ENCODE measurements at regions not wholly inside any gene's neighbourhood (a gene's known extent, or its start where the extent isn't known, plus 50 kb on each side); places are given as distances from the start of the nearest gene placed in this dataset.
A peak's percentile ranks its signal among the peaks of the same experiment; 100 is the strongest.

DNA sequence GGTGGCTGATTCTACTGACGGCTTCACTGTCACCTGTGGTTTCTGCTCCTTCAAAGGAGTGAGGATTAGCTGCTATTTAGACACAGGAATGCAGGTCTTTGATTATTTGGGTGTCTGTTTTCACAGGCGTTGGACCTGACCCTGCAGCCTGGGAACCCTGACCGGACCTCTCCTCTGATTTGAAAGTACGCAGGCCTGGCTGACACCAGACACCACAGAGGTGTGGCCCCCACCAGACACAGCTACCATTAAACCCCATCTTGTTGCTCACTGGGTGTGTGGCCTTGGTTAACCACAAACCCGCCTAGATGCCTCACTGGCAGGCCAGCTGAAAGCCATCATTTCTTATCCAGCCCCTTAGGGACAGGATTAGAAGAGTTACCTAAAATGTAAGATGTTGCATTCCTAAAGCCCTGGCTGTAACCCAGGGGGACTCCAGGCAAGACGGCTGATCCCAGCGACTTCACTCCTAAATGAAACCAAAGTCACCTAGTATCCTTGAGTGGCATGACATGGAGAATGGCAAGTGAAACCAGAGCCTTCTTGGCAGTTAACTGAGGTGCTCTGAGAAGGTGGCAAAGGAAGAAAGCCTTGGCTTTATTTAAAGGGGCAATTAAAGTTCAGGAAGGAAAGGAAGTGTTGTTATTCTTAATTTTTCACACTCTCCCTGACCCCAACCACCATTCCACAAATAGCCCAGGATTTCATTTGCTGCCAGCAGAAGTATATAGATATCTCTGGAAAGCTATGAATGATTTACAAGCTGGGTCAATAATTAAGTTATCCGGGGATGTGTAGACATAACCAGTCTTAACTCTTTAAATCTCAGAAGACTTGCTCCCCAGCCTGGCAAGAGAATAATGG, 169.9 kb downstream of the QRSL1 start:
- H3K27me3 Mint-ChIP-seq: peaks cover 12% of the 10 kb centered on the region
- no peaks in the 10 kb centered on the region for H3K4me1 Mint-ChIP-seq (ENCODE audit: low read depth)
- ChIA-PET POLR2A (no interaction called here), CTCF (no interaction called here)
- no peak for DNase-seq
- H3K27ac Mint-ChIP-seq: no peak overlapping the region
- intact Hi-C loops (cut with micrococcal nuclease): no loop called here
- no peak overlapping the region for H3K4me3 Mint-ChIP-seq
- no peaks in the 10 kb centered on the region for H3K9me3 Mint-ChIP-seq
- no peaks in the 10 kb centered on the region for H3K36me3 Mint-ChIP-seq

DNA sequence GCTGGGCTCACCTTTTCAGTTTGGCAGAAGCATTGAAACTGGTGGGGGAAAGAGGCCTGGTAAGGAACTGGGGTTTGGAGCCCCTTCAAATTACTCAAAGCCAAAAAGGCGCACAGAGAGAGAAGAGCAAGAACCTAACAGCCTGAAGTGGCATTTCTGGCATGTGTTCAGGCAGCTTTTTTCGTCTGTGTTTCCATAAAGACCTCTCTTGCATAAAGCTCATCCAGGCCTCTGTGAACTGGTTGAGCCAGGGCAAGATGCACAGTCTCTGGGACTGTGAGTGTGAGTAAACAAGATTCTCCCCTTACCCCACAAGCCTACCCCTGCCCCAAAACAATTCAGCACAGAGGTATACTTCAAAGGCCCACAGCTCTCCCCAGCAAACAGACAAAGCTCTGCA, 167.8 kb downstream of the QRSL1 start:
- DNase-seq: no peak
- Mint-ChIP-seq H3K36me3 (no peaks in the 10 kb centered on the region), H3K9me3 (no peaks in the 10 kb centered on the region), H3K27me3 (peaks cover 12% of the 10 kb centered on the region), H3K4me3 (no peak overlapping the region), H3K27ac (no peak overlapping the region), H3K4me1 (ENCODE audit: low read depth) (no peaks in the 10 kb centered on the region)
- CTCF ChIA-PET: no interaction called here
- intact Hi-C loops (cut with micrococcal nuclease): no loop called here
- POLR2A ChIA-PET: no interaction called here

DNA sequence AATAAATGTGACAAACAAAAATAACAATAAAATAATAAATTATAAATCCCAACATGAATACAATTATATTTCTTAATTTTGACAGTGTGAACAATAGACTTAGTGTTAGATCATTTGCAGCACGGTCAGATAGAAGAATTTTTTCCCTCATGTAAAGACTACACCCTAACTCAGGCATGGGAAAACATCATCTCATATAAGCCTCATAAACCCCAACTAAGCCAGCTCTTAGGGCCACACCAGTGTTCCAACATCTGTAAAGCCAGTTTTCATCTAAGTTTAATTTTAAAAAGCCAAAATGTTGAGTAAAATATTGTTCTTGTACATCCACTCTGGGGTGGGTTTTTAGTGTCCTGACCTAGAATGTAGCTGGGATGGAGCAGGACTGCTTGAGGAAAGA, 167.4 kb downstream of the QRSL1 start:
- peaks cover 12% of the 10 kb centered on the region for H3K27me3 Mint-ChIP-seq
- intact Hi-C loops (cut with micrococcal nuclease): no loop called here
- H3K4me1 Mint-ChIP-seq (ENCODE audit: low read depth): no peaks in the 10 kb centered on the region
- no peaks in the 10 kb centered on the region for H3K9me3 Mint-ChIP-seq
- H3K27ac Mint-ChIP-seq: no peak overlapping the region
- DNase-seq: no peak
- no peaks in the 10 kb centered on the region for H3K36me3 Mint-ChIP-seq
- ChIA-PET POLR2A (interaction anchor here (0.7 kb wide), 1 partner anchor 399 kb away, joined by 3 read pairs; no protein-coding TSS in a partner anchor), CTCF (no interaction called here)
- H3K4me3 Mint-ChIP-seq: no peak overlapping the region

DNA sequence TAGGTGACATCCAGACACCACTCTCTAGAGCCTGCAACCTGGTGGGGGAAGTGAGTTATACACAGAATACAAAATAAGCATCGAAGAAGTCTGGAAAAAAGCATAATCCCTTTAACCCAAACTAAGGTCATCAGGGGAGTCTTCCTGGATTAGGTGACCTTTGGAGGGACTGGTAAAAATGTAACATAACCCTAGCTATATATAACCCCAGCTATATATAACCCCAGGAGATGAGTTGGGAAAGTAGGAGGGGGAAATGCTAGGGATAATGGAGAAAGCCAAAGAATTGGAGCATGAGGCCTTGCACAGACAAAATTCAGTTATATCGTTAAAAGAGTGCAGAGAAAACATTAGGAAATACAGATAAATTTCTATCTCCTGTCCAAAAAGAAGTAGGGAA, 164.8 kb downstream of the QRSL1 start:
- POLR2A ChIA-PET: no interaction called here
- intact Hi-C loops (cut with micrococcal nuclease): no loop called here

DNA sequence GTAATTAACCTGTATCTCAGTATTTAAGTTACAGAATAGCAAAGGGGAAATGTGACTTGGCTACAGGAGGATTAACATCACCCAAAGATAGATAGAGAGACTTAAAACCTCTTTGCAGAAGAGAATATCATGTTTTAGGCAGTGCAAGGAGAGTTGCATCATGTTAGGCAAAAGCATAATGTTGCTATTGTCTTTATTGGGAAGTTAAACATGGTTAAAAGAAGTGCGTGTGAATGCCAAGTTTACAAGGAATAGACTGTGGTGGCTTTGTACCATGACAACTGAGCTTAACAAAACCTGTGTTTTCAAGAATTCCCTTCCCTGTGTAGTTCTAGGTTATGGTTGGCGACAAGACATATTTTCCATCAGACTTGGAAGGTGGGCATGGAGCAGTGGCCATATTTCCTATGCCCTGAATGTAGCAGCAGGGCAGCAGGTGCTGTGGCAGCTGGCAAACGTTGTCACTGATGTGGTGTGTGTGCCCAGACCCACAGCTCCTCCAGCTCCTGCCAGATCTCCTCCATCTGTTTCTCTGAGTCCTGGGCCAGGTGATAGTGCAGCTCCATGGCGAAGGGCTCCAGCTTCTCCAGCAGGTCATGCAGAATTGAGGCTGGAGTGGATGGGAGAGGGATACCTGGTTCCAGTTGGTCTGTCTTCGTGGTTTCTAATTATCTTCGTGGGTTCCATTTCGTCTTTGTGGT, 163.3 kb downstream of the QRSL1 start:
- no peaks in the 10 kb centered on the region for H3K36me3 Mint-ChIP-seq
- H3K4me1 Mint-ChIP-seq (ENCODE audit: low read depth): no peaks in the 10 kb centered on the region
- peaks cover 9% of the 10 kb centered on the region for H3K27me3 Mint-ChIP-seq
- no peak overlapping the region for H3K27ac Mint-ChIP-seq
- POLR2A ChIA-PET: interaction anchor here (0.6 kb wide), 1 partner anchor 45 kb away, joined by 3 read pairs; no protein-coding TSS in a partner anchor
- DNase-seq: no peak
- H3K4me3 Mint-ChIP-seq: no peak overlapping the region
- CTCF ChIA-PET: interaction anchor here (0.9 kb wide), 1 partner anchor 186 kb away, joined by 3 read pairs; no protein-coding TSS in a partner anchor
- intact Hi-C loops (cut with micrococcal nuclease): no loop called here
- no peaks in the 10 kb centered on the region for H3K9me3 Mint-ChIP-seq

More for the DNA sequence above, 164.8 kb downstream of the QRSL1 start:
- no peaks in the 10 kb centered on the region for H3K9me3 Mint-ChIP-seq
- H3K27ac Mint-ChIP-seq: no peak overlapping the region
- peaks cover 12% of the 10 kb centered on the region for H3K27me3 Mint-ChIP-seq
- no peak overlapping the region for H3K4me3 Mint-ChIP-seq
- no peaks in the 10 kb centered on the region for H3K36me3 Mint-ChIP-seq
- no peaks in the 10 kb centered on the region for H3K4me1 Mint-ChIP-seq (ENCODE audit: low read depth)
- CTCF ChIA-PET: no interaction called here
- no peak for DNase-seq

DNA sequence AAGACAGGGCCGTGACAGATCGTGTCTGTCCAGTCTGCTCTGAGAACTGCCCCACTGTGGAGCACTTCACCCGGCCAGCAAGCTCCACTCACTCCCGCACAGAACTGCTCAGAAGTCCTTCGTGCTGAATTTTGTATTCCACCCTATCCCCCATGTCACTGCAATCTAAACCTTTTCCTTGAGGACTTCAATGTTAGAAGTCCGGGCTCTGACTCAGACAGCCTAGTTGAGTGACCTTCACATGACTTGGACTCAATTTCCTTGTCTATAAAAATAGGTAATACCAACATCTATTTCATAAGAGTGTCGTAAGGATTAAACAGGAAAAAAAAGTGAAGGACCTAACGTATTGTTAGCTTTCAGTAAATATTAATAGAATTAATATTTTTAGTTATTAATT, 161.6 kb downstream of the QRSL1 start:
- no peak overlapping the region for H3K4me3 Mint-ChIP-seq
- H3K9me3 Mint-ChIP-seq: no peaks in the 10 kb centered on the region
- H3K36me3 Mint-ChIP-seq: no peaks in the 10 kb centered on the region
- CTCF ChIA-PET: no interaction called here
- POLR2A ChIA-PET: no interaction called here
- intact Hi-C loops (cut with micrococcal nuclease): no loop called here
- no peak overlapping the region for H3K27ac Mint-ChIP-seq
- no peak for DNase-seq
- H3K4me1 Mint-ChIP-seq (ENCODE audit: low read depth): no peaks in the 10 kb centered on the region
- peaks cover 7% of the 10 kb centered on the region for H3K27me3 Mint-ChIP-seq

DNA sequence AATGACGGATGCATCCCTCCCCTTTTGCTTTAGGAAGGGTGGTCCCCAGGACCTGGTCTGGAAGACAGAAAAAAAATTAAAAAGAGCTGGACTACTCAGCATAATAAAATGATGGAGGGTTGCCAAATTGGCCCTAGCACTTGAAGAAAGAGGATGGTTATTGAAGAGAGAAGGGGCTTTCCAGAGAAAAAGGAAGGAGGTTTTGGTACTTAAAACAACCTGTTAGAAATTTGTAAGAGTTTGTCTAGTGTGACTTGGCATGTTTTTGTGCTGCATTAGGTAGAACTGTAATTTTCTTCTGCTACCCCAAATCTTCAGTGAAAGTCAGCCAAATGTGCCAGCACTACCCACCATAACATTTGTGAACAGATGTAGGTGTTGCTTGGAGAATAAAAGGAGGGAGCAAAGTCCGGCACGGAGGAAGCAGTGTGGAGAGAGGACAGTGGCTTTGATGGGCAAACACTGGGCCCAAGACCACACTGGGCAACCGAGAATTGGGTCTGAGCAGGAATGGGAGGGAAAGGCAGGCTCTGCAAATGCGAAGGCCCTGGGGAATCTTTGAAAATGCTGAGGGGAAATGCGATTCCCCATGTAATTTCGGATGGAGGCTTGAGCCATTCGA, 160.9 kb downstream of the QRSL1 start:
- H3K27ac Mint-ChIP-seq: no peak overlapping the region
- DNase-seq: no peak
- H3K9me3 Mint-ChIP-seq: no peaks in the 10 kb centered on the region
- intact Hi-C loops (cut with micrococcal nuclease): no loop called here
- CTCF ChIA-PET: no interaction called here
- no peaks in the 10 kb centered on the region for H3K36me3 Mint-ChIP-seq
- H3K27me3 Mint-ChIP-seq: peaks cover 5% of the 10 kb centered on the region
- POLR2A ChIA-PET: no interaction called here
- no peak overlapping the region for H3K4me3 Mint-ChIP-seq
- no peaks in the 10 kb centered on the region for H3K4me1 Mint-ChIP-seq (ENCODE audit: low read depth)

DNA sequence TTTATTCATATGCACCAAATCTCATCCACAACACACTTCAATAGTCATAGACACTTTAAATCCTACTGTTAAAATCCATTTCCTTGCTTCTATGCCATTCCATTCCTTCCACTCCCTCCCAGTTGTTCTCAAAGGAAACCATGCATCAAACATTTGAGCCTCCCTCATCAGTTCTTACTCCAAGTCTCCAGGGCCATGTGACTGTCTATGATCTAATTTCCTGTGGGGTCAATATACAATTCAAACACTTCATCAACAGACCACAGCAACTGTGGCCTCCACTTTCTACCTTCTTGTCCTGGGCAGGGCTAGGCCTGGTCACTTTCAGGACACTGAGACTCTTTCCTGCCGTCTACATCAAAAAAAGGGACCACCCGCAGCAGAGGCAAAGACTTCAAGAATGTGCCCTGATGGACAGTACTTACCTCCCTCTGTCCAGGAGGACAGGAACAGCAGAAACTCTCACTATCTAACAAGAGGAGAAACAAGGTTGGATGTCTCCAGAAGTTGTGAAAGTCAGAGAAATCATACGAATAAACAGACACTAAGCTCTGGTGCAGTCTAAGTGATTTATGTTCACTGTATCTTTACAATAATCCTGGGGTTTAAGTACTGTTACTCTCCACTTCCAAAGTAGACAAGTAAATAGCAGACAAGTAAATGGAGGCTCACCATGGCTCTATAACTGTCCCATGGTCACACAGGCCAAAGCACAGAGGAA, 160.2 kb downstream of the QRSL1 start:
- H3K27me3 Mint-ChIP-seq: peaks cover 2% of the 10 kb centered on the region
- no peaks in the 10 kb centered on the region for H3K9me3 Mint-ChIP-seq
- ChIA-PET CTCF (no interaction called here), POLR2A (no interaction called here)
- intact Hi-C loops (cut with micrococcal nuclease): no loop called here
- no peak for DNase-seq
- H3K27ac Mint-ChIP-seq: no peak overlapping the region
- no peak overlapping the region for H3K4me3 Mint-ChIP-seq
- H3K36me3 Mint-ChIP-seq: no peaks in the 10 kb centered on the region
- H3K4me1 Mint-ChIP-seq (ENCODE audit: low read depth): no peaks in the 10 kb centered on the region

DNA sequence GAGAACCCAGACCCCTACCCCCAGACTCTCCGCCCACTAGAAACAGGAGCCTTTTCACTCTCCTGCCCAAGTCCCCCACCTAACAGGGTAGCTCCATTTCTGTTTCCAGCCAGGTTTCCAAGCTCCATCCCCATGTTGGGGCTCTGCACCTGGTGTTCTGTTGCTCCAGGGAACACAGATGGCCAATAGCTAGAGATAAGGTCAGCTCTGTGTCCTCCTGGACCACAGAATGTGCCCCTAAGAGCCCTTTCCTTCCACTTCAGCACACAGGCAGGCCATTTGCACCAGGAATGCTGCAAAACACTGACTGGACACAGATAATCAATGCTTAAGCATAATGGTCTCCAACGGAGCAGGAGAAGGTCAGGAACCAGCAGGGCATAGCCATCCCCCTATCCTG, 159.4 kb downstream of the QRSL1 start:
- H3K4me3 Mint-ChIP-seq: no peak overlapping the region
- H3K9me3 Mint-ChIP-seq: no peaks in the 10 kb centered on the region
- intact Hi-C loops (cut with micrococcal nuclease): no loop called here
- no peak overlapping the region for H3K27ac Mint-ChIP-seq
- CTCF ChIA-PET: no interaction called here
- no peaks in the 10 kb centered on the region for H3K4me1 Mint-ChIP-seq (ENCODE audit: low read depth)
- POLR2A ChIA-PET: no interaction called here
- no peak for DNase-seq
- H3K36me3 Mint-ChIP-seq: no peaks in the 10 kb centered on the region
- H3K27me3 Mint-ChIP-seq: no peaks in the 10 kb centered on the region

DNA sequence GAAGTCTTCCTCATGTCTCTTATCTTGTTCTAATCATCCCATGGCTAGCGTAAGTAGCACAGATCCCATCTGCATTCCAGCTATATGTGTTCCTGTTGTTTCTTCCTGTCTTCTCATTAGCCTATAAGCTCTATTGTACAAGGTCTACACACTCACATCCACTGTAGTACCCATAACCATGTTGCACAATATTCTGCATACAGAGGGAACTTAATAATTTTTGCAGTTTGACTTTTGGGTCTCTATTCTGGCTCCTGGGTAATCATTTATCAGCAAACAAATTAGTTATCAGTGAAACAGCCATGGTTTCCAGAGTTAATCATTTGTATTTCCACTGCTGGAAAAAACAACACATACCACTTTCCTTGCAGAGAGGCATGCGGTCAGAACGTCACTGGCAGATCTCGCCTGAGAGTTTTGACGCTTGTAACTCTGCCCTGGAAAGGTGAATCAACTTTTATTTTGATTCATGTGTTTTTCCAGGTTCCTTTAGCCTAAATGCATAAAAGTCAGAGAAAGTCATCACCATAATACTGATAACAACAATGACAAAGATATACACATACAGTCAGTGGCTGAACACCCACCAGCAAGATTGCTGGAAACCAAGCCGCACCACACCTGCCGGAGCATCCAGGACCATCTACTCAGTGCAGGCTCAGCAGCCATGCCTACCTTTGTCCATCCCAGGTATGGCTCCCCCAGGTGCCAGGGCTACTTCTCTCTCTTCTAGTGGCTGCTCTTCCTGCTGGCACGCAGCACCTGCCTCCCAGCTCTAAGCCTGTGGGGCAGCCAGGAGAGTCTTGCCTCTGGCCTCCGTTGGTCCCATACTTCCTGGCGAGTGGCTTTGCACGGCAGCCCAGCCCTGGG, 158.2 kb downstream of the QRSL1 start:
- Mint-ChIP-seq H3K36me3 (no peaks in the 10 kb centered on the region), H3K27me3 (peaks cover 4% of the 10 kb centered on the region), H3K4me3 (no peak overlapping the region), H3K9me3 (no peaks in the 10 kb centered on the region), H3K4me1 (ENCODE audit: low read depth) (no peaks in the 10 kb centered on the region), H3K27ac (no peak overlapping the region)
- intact Hi-C loops (cut with micrococcal nuclease): no loop called here
- ChIA-PET CTCF (no interaction called here), POLR2A (no interaction called here)
- peak; percentile 11 for DNase-seq

DNA sequence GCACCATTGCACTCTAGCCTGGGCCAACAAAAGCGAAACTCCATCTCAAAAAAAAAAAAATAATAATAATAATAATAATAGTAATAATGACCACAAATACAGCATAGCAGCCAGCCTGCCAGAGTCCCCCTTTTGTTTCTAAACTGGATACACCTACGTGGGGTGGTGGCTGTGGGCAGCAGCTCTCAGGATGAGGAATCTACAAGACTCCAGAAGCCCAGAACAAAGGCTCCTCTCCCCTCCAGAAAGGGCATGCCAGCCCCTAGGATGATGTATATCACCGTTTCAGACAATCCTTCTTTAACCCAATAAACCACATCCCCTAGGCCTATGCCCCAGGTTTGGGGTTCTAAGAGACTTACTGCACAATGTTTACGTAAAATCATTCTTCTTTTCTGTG, 155.9 kb downstream of the QRSL1 start:
- ChIA-PET CTCF (no interaction called here), POLR2A (no interaction called here)
- Mint-ChIP-seq H3K27ac (no peak overlapping the region), H3K9me3 (peaks cover 8% of the 10 kb centered on the region), H3K36me3 (no peaks in the 10 kb centered on the region), H3K4me1 (ENCODE audit: low read depth) (no peaks in the 10 kb centered on the region), H3K27me3 (peaks cover 7% of the 10 kb centered on the region), H3K4me3 (no peak overlapping the region)
- no peak for DNase-seq
- intact Hi-C loops (cut with micrococcal nuclease): no loop called here

Measured in activated CD4-positive, alpha-beta memory T cell treated with anti-CD3 and anti-CD28 coated beads for 36 hours (primary cell).